IPS-15b (cell line): ENCODE measurements at regions not wholly inside any gene's neighbourhood (a gene's known extent, or its start where the extent isn't known, plus 50 kb on each side); places are given as distances from the start of the nearest gene placed in this dataset.
"Not testable (repeated sequence)": the region's sequence is repeated elsewhere in the genome, so short reads cannot be mapped to it uniquely, and the experiment has no call there.

Experiments used
- H3K27me3 ChIP-seq: one replicate; pipeline ENCODE4 v1.6.1; 2013; ENCODE audit warnings: low read length; ENCODE audit not compliant: control insufficient read depth, insufficient read depth
- H3K36me3 ChIP-seq: one replicate; pipeline ENCODE4 v1.6.1; 2013; ENCODE audit warnings: low read length; ENCODE audit not compliant: control insufficient read depth, insufficient read depth
- H3K4me1 ChIP-seq: one replicate; pipeline ENCODE4 v1.6.1; 2013; ENCODE audit warnings: mild to moderate bottlenecking, low read length; ENCODE audit not compliant: control insufficient read depth, insufficient read depth
- H3K4me3 ChIP-seq: one replicate; pipeline ENCODE4 v1.5.1; 2013; ENCODE audit warnings: low read depth, low read length
- H3K9ac ChIP-seq: one replicate; pipeline ENCODE4 v1.6.1; 2013; ENCODE audit warnings: low read depth, mild to moderate bottlenecking, low read length
- H3K9me3 ChIP-seq: one replicate; pipeline ENCODE4 v1.6.1; 2013; ENCODE audit warnings: mild to moderate bottlenecking, low read length; ENCODE audit not compliant: control insufficient read depth, insufficient read depth

- no peak overlapping the region for H3K9ac ChIP-seq
- H3K9me3 ChIP-seq: no peaks in the 10 kb centered on the region
- H3K27me3 ChIP-seq: no peaks in the 10 kb centered on the region
- no peak overlapping the region for H3K4me3 ChIP-seq
- H3K4me1 ChIP-seq: peaks cover 24% of the 10 kb centered on the region
- H3K36me3 ChIP-seq: no peaks in the 10 kb centered on the region
Observed at GRCh38 chr5:62077387-62077786, 228.6 kb upstream of the KIF2A start.

- Histone ChIP-seq H3K9ac (no peak overlapping the region), H3K9me3 (no peaks in the 10 kb centered on the region), H3K4me3 (no peak overlapping the region), H3K4me1 (peaks cover 24% of the 10 kb centered on the region), H3K36me3 (no peaks in the 10 kb centered on the region), H3K27me3 (no peaks in the 10 kb centered on the region)
Observed at GRCh38 chr5:62077823-62078550, 228.0 kb upstream of the KIF2A start.

- H3K36me3 ChIP-seq: no peaks in the 10 kb centered on the region
- H3K27me3 ChIP-seq: no peaks in the 10 kb centered on the region
- H3K4me1 ChIP-seq: peaks cover 6% of the 10 kb centered on the region
- H3K9ac ChIP-seq: no peak overlapping the region
- H3K4me3 ChIP-seq: no peak overlapping the region
- H3K9me3 ChIP-seq: no peaks in the 10 kb centered on the region
Observed at GRCh38 chr5:62082370-62082801, 223.6 kb upstream of the KIF2A start.

GRCh38 chr5:62083247-62083646, 222.8 kb upstream of the KIF2A start:
- Histone ChIP-seq H3K27me3 (no peaks in the 10 kb centered on the region), H3K9me3 (no peaks in the 10 kb centered on the region), H3K4me1 (no peaks in the 10 kb centered on the region), H3K36me3 (no peaks in the 10 kb centered on the region), H3K9ac (no peak overlapping the region), H3K4me3 (no peak overlapping the region)

GRCh38 chr5:62083661-62084060, 222.3 kb upstream of the KIF2A start:
- Histone ChIP-seq H3K9ac (no peak overlapping the region), H3K36me3 (no peaks in the 10 kb centered on the region), H3K9me3 (no peaks in the 10 kb centered on the region), H3K27me3 (no peaks in the 10 kb centered on the region), H3K4me3 (no peak overlapping the region), H3K4me1 (no peaks in the 10 kb centered on the region)

- no peak overlapping the region for H3K4me3 ChIP-seq
- H3K36me3 ChIP-seq: no peaks in the 10 kb centered on the region
- no peak overlapping the region for H3K9ac ChIP-seq
- no peaks in the 10 kb centered on the region for H3K27me3 ChIP-seq
- H3K4me1 ChIP-seq: no peaks in the 10 kb centered on the region
- no peaks in the 10 kb centered on the region for H3K9me3 ChIP-seq
Observed at GRCh38 chr5:62084391-62084790, 221.6 kb upstream of the KIF2A start.

GRCh38 chr5:62090953-62091352, 215.1 kb upstream of the KIF2A start:
- Histone ChIP-seq H3K9ac (no peak overlapping the region), H3K9me3 (no peaks in the 10 kb centered on the region), H3K4me3 (no peak overlapping the region), H3K27me3 (no peaks in the 10 kb centered on the region), H3K36me3 (no peaks in the 10 kb centered on the region), H3K4me1 (no peaks in the 10 kb centered on the region)

GRCh38 chr5:62093411-62093810, 212.6 kb upstream of the KIF2A start:
- Histone ChIP-seq H3K4me3 (no peak overlapping the region), H3K9me3 (no peaks in the 10 kb centered on the region), H3K9ac (no peak overlapping the region), H3K4me1 (no peaks in the 10 kb centered on the region), H3K27me3 (no peaks in the 10 kb centered on the region), H3K36me3 (no peaks in the 10 kb centered on the region)

- Histone ChIP-seq H3K36me3 (no peaks in the 10 kb centered on the region), H3K4me3 (no peak overlapping the region), H3K9me3 (no peaks in the 10 kb centered on the region), H3K4me1 (no peaks in the 10 kb centered on the region), H3K9ac (no peak overlapping the region), H3K27me3 (no peaks in the 10 kb centered on the region)
Observed at GRCh38 chr5:62093976-62094375, 212.0 kb upstream of the KIF2A start.

- Histone ChIP-seq H3K4me3 (no peak overlapping the region), H3K36me3 (no peaks in the 10 kb centered on the region), H3K4me1 (no peaks in the 10 kb centered on the region)
Observed at GRCh38 chr5:62097361-62097760, 208.6 kb upstream of the KIF2A start.

GRCh38 chr5:62100201-62100600, 205.8 kb upstream of the KIF2A start:
- H3K9ac ChIP-seq: no peak overlapping the region
- H3K9me3 ChIP-seq: no peaks in the 10 kb centered on the region
- no peak overlapping the region for H3K4me3 ChIP-seq
- H3K36me3 ChIP-seq: no peaks in the 10 kb centered on the region
- no peaks in the 10 kb centered on the region for H3K4me1 ChIP-seq
- H3K27me3 ChIP-seq: no peaks in the 10 kb centered on the region

More at GRCh38 chr5:62097361-62097760, 208.6 kb upstream of the KIF2A start:
- Histone ChIP-seq H3K27me3 (no peaks in the 10 kb centered on the region), H3K9ac (no peak overlapping the region), H3K9me3 (no peaks in the 10 kb centered on the region)

GRCh38 chr5:62103863-62104262, 202.1 kb upstream of the KIF2A start:
- not testable (repeated sequence) for H3K9ac ChIP-seq, H3K9me3 ChIP-seq, H3K27me3 ChIP-seq, H3K4me1 ChIP-seq, H3K4me3 ChIP-seq, H3K36me3 ChIP-seq
